HPDE6-E6E7 (cell line): ENCODE measurements at regions not wholly inside any gene's neighbourhood (a gene's known extent, or its start where the extent isn't known, plus 50 kb on each side); places are given as distances from the start of the nearest gene placed in this dataset.

ENCODE experiments used
- DNase-seq: peaks from one replicate; pipeline ENCODE4 v3.0.0; 2011; ENCODE audit warnings: missing footprints; ENCODE audit errors: extremely low spot score

GRCh38 chr18:53754154-53754553 is 470.3 kb downstream of the MBD2 start:
- no peak for DNase-seq

- DNase-seq, result no peak
Observed at GRCh38 chr18:53753601-53754000, 470.9 kb downstream of the MBD2 start.

GRCh38 chr18:53752781-53753367 is 471.6 kb downstream of the MBD2 start:
- DNase-seq, result no peak

GRCh38 chr18:53749766-53750165 is 474.7 kb downstream of the MBD2 start:
- DNase-seq, result no peak

GRCh38 chr18:53747663-53748160 is 476.8 kb downstream of the MBD2 start:
- no peak for DNase-seq

GRCh38 chr18:53747210-53747609 is 477.3 kb downstream of the MBD2 start:
- no peak for DNase-seq

- DNase-seq, result no peak
Observed at GRCh38 chr18:53745986-53746385, 478.5 kb downstream of the MBD2 start.

- no peak for DNase-seq
Observed at GRCh38 chr18:53745224-53745967, 479.1 kb downstream of the MBD2 start.

GRCh38 chr18:53739700-53740099 is 484.8 kb downstream of the MBD2 start:
- no peak for DNase-seq

GRCh38 chr18:53735526-53735925 is 488.9 kb downstream of the MBD2 start:
- no peak for DNase-seq

GRCh38 chr18:53715243-53715853 is 509.1 kb downstream of the MBD2 start:
- no peak for DNase-seq

- no peak for DNase-seq
Observed at GRCh38 chr18:53710080-53710479, 514.4 kb downstream of the MBD2 start.

GRCh38 chr18:53702480-53702879 is 522.0 kb downstream of the MBD2 start:
- no peak for DNase-seq

- no peak for DNase-seq
Observed at GRCh38 chr18:53701697-53702096, 522.8 kb downstream of the MBD2 start.

GRCh38 chr18:53698907-53699306 is 525.6 kb downstream of the MBD2 start:
- peak; percentile 51 for DNase-seq

- no peak for DNase-seq
Observed at GRCh38 chr18:53689886-53690285, 534.6 kb downstream of the MBD2 start.

- DNase-seq, result no peak
Observed at GRCh38 chr18:53686965-53687364, 537.5 kb downstream of the MBD2 start.

- DNase-seq, result no peak
Observed at GRCh38 chr18:53682796-53683195, 541.7 kb downstream of the MBD2 start.

GRCh38 chr18:53677480-53677879 is 547.0 kb downstream of the MBD2 start:
- no peak for DNase-seq

GRCh38 chr18:53665701-53666100 is 558.8 kb downstream of the MBD2 start:
- no peak for DNase-seq

GRCh38 chr18:53664575-53664974 is 559.9 kb downstream of the MBD2 start:
- DNase-seq, result no peak

- no peak for DNase-seq
Observed at GRCh38 chr18:53660306-53660705, 564.2 kb downstream of the MBD2 start.

GRCh38 chr18:53657257-53657656 is 567.2 kb downstream of the MBD2 start:
- no peak for DNase-seq
